ENCODE measurements at regions not wholly inside any gene's neighbourhood (a gene's known extent, or its start where the extent isn't known, plus 50 kb on each side); places are given as distances from the start of the nearest gene placed in this dataset.
"Not testable (repeated sequence)": the region's sequence is repeated elsewhere in the genome, so short reads cannot be mapped to it uniquely, and the experiment has no call there.

DNA sequence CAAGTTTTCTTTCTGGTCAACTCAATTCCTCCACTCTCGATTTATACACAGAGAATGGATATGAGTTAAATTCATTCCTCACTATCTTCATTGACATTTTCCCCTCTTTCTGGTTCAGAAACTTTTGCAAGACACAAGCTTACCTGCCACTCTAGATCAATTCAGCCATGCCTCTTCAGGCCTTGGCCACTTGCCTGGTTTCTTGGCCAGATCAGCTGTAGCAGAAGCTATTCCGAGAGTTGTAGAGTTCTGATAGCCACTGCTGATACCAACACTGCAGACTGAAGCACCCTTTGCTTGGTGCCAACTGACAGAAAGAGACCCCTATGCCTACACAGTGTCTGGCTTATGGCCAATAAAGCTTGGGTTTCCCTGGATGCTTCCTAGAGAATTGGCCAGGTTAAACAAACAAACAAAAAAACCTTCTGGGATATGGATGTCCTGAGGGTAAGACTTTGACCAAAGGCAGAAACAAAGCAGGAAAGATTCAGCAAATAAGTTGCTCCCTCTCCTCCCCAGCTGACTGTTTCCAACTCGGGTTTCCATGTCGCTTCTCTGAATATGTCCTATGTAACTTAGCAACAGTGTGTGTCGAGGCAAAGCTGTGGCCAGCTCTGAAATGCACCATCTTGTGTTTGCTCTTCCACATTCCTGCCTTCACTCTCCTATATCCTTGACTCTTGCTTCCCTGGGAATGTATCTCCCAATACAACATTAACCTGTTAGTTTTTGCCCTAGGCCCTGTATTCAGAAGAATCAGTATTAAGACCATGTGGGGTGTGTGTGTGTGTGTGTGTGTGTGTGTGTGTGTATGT, 521.6 kb downstream of the EPHA3 start:
- no peak for DNase-seq (ENCODE audit: low spot score)

DNA sequence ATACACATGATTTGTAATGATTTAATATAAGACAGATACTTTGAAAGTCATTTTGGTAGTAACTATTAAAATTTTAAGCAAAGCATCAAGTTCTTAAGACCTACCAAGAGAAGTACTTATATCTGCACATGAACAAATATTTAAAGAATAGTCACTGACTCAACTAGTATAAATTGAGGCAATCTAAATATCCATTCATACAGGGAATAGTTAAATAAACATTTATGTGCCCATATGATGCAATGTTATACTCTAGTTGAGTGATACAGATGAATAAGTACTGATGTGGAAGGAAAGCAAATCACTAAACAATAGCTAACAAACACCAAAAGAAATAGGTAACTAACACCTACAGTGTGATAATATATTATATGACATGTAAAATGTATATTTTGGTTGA, 527.7 kb downstream of the EPHA3 start:
- no peak for DNase-seq (ENCODE audit: low spot score)

DNA sequence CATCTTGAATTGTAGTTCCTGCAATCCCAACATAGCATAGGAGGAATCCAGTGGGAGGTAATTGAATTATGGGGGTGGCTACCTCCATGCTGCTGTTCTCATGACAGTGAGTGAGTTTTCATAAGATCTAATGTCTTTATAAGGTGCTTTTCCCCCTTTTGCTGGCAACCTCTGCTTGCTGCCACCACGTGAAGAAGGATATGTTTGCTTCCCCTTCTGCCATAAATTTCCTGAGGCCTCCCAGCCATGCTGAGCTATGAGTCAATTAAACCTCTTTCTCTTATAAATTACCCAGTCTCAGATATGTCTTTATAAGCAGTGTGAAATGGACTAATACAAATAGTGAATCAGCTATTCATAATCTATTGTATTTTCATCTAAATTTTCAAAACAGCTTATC, 537.3 kb downstream of the EPHA3 start:
- DNase-seq (ENCODE audit: low spot score), result no peak

DNA sequence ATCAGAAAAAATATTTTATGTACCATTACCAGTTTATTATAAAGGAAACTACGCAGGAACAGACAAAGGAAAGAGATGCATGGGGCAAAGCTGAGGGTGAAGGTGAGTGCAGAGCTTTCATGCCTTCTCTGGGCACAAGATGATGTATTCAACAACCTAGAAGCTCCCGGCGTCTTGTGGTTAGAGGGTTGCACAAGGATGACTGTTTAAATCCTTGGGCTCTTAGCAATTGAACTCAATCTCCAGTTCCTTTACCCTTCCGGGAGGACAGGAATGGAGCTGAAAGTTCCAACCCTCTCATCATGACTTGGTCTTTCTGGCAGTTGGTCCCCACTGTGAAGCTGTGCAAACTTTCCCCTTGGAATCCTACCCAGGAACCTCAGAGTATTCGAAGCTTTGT, 542.0 kb downstream of the EPHA3 start:
- no peak for DNase-seq (ENCODE audit: low spot score)

DNA sequence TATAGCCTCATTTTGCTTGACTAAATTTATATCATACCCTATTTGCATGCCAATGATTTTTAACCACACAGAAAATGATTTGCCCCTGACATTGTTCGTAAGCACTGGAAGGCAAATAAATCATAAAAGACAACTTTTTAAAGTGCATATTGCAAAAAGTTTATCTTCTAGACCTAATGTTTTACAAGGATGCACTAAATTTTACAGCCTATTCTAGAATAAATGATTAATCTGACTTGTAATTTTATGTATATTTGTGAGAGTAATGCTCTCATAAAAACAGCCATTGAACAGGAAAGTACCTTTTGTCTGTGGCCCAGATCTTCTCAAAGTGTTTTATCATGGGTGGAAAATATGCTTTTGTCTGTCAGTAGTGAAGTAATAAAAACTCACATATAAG, 546.6 kb downstream of the EPHA3 start:
- no peak for DNase-seq (ENCODE audit: low spot score)

DNA sequence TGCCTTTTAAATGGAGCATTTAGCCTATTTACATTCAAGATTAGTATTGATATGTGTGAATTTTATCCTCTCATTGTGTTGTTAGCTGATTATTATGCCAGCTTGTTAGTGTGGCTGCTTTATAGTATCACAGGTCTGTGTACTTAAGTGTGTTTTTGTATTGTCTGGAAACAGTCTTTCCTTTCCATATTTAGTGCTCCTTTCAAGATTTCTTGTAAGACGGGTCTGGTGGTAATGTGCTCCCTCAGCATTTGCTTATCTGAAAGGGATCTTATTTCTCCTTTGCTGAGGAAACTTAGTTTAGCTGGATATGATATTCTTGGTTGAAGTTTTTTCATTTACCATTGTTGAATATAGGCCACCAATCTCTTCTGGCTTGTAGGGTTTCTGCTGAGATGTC, 549.0 kb downstream of the EPHA3 start:
- DNase-seq (ENCODE audit: low spot score), result no peak

DNA sequence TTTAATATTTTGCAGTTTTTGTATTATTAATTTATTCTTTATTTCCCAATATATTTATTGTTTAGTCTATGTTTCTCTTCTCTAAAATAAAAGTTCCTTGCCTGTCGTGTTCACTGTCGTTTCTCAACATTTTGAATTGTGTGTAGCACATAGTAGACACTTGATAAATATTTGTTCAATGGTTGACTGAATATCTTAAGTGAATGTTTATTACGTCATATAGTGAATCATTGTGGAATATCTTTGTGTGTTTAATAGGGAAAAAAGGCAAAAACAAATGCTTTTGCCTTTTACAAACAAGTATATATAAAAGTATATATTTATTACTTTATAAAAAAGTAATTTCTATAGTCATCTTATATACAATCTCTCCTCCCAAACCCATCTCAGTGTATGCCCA, 572.3 kb downstream of the EPHA3 start:
- no peak for DNase-seq (ENCODE audit: low spot score)

DNA sequence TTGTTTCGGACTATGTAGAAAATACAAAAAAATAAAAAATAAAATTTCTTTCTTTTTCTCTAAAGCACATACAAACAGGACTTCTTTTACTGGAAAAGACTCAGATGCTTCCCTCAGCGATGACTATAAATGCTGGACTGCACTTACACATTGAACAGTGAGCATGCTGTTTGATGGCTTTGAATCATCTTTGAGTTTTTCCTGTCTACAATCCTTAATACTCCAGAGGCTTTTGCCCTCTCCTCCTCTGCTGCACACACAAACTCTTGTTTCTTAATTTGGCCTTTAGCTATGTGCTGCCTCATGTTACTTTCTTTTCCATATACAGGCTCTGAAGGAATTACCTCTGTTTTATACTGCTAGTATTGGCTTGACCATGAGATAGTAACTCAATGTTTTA, 575.1 kb downstream of the EPHA3 start:
- no peak for DNase-seq (ENCODE audit: low spot score)

DNA sequence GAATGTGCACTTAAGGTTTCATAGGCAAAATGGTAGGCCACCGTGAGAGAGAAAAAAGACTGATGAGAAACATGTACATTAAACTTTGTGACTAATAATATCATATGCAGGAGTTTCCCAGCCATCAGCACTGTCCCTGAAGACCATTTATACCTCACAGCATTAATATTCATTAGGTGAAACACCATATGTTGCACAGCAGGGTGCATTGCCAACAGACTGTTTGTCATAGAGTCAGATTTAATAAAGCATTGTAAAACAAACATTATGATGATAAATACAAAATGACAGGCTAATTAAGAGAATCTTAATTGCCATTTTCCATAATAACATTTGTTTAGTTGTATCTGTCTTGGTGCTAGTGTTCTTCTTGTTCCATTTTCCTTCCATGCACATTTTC, 578.3 kb downstream of the EPHA3 start:
- no peak for DNase-seq (ENCODE audit: low spot score)

DNA sequence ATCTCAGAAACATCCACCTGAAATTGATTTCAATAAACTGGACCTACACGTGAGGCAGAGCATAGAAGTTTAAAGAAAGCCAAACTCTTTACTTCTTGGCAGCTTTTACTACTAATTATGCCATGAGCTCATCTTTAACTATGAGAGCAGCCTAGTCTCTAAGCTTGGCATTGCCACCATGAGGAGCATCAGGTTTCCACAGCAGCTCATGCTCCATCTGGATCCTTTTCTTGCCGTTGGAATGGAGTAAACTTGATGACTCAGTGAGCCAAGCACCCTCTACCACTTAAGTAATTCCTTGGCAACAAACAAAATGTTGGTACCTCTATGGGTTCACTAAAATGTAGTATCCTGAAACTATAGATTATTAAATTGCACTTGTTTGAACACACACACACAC, 583.2 kb downstream of the EPHA3 start:
- DNase-seq (ENCODE audit: low spot score), result no peak

DNA sequence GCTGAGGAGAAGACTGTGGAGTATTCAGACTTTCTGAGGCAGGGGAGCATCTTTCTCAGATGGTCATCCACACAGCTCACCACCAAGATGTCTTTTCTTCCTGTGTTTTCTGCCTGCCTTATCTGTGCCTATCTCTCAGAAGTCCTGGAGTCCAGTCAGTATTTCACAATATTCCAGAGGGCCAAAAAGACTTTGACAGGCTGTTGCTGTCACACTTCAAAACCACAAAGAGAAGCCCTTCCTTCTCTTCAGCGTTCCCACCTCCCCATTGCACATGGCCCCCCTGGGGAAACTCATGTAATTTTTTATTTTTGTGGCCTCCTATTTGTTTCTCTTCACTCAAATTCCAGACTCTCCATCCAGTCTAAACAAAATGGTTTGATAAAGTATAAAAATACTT, 585.2 kb downstream of the EPHA3 start:
- no peak for DNase-seq (ENCODE audit: low spot score)

DNA sequence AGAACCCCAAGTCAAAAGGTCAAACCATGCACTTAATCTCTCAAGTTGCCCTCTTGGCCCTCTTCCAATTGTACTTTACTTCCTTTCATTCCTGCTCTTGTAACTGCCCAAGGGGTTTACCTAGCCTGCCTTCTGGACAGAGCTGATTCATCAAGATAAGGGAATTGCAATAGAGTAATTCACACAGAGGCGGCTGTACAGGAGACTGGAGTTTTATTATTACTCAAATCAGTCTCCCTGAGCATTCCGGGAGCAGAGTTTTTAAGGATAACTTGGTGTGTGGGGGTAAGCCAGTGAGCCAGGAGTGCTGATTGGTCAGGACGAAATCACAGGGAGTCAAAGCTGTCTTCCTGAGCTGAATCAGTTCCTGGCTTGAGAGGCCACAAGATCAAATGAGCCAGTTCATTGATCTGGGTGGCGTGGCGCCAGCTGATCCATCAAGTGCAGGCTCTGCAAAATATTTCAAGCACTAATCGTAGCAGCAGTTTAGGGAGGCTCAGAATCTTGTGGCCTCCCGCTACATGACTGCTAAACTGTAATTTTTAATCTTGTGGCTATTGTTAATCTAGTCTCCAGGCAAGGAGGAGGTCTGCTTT, 590.0 kb downstream of the EPHA3 start:
- DNase-seq (ENCODE audit: low spot score), result no peak

DNA sequence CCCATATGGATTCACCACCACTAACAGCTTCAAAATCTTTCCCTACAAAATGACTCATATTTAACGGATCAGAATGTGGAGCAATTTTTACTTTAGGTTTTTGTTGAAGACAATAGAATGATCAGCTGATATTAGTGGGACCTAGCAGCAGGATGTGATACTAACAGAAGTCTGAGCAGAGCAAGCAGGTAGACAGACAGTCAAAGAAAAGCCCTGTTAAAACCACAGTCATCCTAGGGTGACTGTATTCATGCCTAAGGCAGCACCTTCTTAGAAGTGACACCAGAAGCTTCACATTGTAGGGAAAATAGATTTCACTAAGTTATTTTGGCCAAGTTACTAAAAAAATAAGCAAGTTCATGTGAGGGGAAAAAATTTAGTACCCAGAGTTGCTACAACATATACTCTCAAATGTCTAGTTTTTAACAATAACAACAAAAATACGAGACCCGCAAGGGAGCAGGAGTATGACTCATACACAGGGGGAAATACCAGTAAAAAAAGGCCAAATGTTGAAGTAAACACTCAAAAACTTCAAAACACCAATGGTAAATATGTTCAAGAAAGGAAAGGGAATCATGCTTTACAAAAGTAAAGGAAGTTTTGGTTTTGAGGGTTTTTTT, 590.9 kb downstream of the EPHA3 start:
- no peak for DNase-seq (ENCODE audit: low spot score)

DNA sequence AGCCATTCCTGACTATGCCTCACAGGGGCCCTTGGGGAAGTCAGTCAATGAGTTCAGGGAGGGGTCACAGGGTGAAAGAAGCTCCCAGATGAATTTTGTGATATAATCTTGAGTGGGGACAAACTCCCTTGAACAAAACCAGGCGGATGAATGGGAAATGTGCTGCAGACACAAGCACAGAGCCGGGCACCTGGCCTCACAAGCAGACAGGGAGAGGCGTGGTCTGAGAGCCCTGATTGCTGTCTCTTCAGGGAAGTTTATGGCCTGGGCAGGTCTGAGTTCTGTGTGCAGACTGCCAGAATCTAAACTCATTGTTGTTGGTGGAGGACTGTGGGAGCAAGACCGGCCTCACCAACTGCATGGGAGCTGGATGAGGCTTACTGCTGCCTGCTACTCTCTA, 591.8 kb downstream of the EPHA3 start:
- DNase-seq (ENCODE audit: low spot score), result no peak

DNA sequence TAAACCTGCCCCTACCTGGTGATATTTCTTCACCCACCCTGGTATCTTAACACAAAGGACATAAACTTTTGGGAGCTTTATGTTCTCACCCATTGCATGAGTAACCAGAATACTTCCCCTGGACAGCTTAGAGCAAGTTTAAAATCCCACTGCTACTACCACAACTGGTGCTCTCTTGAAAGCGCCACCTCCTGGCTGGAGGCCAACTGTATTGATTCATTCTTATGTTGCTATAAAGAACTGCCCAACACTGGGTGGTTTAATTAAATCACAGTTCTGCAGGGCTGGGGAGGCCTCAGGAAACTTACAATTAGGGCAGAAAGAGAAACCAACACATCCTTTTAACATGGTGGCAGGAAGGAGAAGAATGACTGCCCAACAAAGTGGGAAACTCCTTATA, 592.4 kb downstream of the EPHA3 start:
- DNase-seq (ENCODE audit: low spot score), result no peak

DNA sequence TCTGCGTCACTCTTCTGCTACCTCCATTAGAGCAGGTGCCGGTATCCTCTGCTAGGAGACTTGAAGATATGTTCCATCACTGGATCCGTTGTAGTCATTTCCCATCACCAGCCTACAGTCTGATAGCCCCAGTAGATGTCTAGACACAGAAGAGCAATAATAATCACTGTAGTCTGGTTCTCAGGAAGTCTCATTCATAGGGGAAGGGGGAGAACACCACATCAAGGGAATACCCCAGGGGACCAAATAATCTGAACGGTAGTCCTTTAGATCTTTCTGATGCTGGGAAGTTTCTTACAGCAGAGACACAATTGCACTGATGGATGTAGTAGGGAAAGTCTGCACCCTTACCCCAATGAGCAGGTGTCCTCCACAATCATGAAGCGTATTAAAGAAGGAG, 595.0 kb downstream of the EPHA3 start:
- no peak for DNase-seq (ENCODE audit: low spot score)

DNA sequence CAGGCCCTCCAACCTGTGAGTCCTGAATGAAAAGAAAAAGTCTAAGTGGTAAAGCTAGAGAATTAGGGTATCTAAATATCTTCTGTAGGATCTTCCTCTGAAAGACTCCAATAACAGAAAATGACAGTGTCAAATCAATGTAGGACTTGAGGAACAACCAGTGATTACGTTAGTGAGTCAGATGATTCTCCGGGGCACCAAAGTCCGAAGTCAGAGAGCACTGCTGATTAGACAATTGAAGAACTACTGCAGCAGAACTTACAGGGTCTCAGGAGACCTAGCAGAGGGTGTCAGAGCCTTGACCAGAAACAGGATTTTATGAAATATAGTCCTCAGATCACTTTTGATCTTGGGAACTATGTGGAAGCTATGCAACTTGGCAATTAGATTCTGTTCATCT, 605.8 kb downstream of the EPHA3 start:
- DNase-seq (ENCODE audit: low spot score), result no peak

DNA sequence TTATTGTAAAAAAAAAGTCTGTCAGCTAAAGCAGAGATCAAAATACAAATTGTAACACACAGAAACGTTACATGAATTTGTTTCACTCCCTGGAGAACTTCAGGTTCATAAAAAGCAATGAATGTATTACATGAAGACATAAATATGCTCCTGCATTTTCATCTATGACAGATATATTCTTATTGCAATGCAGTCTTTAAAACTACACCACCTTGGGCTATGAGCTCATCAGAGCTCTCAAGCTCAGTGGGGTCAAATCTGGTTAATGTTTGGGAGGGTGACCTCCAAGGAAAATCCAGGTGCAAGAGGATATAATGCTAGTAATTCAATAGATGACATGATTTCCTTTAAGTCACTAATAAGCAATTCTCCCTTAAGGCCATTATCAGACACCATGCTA, 606.8 kb downstream of the EPHA3 start:
- no peak for DNase-seq (ENCODE audit: low spot score)

DNA sequence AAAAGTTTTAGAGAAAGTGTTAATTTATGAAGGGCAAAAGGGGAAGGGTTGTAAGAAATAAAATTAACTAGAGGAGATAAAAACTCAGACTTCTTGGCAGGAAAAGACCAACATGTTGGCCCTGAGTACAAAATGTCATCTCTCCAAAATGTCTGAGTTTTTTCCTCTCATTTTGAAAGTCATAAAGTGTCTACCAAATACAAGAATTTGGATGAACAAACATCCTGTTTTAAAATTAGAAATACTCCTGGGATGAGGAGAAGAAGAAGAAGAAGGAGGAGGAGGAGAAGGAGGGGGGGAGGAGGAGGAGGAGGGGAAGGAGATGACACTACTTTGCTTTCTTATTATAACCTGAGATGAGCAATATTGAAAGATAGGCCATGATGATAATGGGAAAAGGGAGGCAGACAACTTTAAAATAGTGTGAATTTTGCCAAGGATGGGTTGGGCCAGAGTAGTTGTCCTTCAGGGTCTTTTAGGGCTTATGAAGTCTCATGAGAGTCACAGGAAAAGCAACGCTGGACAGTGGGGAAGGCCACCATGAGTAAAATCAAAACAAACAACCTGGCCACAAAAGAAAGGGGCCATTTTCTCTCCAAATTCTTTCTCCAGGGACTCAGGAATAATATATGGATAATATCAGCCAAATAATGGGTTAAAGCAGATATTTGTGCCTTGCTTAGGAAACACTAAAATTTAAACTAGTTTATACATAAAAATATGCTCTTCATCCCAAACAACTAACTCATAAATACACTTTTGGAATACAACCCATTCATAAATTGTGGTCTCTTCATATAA, 632.9 kb downstream of the EPHA3 start:
- DNase-seq (ENCODE audit: low spot score), result no peak

DNA sequence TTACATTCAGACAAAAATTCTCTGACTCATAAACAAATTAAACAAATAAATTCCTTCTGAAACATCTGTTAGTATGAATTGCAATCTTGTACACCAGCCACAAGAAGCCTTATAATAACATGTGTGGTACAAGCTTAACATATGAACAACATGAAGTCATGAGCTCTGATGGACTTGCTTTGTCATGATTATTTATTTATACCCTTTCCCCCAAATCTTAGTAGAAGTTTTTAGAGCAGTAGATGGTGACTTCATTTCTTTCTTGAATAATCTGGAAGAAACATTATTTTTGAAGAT, 633.4 kb downstream of the EPHA3 start:
- DNase-seq (ENCODE audit: low spot score), result no peak

DNA sequence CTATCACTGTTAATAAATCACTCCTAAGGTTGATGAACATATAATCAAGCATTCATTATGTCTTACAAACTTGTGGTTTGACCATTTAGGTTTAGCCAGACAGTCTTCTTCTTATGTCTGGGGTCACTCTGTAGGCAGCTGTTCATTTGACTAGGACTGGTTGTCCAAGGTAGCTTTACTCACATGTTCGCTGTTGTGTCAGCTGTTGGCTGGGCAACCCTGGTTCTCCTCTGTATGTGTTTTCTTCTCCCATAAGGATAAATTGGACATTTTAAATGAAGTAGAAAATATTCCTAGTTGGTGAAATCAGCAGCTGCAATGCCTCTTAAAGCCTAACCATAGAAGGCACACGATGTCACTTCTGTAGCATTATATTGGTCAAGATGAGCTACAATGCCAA, 635.1 kb downstream of the EPHA3 start:
- no peak for DNase-seq (ENCODE audit: low spot score)

DNA sequence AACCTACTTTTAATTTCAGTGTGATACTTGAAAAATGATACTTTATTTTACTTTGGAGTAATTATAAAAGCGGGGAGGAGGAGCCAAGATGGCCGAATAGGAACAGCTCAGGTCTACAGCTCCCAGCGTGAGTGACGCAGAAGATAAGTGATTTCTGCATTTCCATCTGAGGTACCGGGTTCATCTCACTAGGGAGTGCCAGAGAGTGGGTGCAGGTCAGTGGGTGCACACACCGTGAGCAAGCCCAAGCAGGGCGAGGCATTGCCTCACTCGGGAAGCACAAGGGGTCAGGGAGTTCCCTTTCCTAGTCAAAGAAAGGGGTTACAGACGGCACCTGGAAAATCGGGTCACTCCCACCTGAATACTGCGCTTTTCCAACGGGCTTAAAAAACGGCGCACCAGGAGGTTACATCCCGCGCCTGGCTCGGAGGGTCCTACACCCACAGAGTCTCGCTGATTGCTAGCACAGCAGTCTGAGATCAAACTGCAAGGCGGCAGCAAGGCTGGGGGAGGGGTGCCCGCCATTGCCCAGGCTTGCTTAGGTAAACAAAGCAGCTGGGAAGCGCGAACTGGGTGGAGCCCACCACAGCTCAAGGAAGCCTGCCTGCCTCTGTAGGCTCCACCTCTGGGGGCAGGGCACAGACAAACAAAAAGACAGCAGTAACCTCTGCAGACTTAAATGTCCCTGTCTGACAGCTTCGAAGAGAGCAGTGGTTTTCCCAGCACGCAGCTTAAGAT, 640.3 kb downstream of the EPHA3 start:
- DNase-seq (ENCODE audit: low spot score), result not testable (repeated sequence)
